Hematopoietic multipotent progenitor cell treated with erythropoietin and hydrocortisone succinate and interleukin-3 and kit ligand, for 15 days (in vitro differentiated cells): ENCODE measurements at regions not wholly inside any gene's neighbourhood (a gene's known extent, or its start where the extent isn't known, plus 50 kb on each side); places are given as distances from the start of the nearest gene placed in this dataset.

ENCODE experiments used
- DNase-seq: peaks from one replicate; pipeline ENCODE4 v3.0.0-alpha.2; 2015; ENCODE audit warnings: low spot score

- DNase-seq, result no peak
These were observed 233.1 kb upstream of the KLF6 start for GRCh38 chr10:4018054-4018511.

GRCh38 chr10:4017336-4017735 lies 232.3 kb upstream of the KLF6 start:
- no peak for DNase-seq

- no peak for DNase-seq
These were observed 231.3 kb upstream of the KLF6 start for GRCh38 chr10:4016214-4016740.

- DNase-seq, result no peak
These were observed 228.7 kb upstream of the KLF6 start for GRCh38 chr10:4013651-4014121.

GRCh38 chr10:4012848-4013247 lies 227.8 kb upstream of the KLF6 start:
- no peak for DNase-seq

- DNase-seq, result no peak
These were observed 226.3 kb upstream of the KLF6 start for GRCh38 chr10:4011136-4011812.

GRCh38 chr10:4008676-4009382 lies 223.8 kb upstream of the KLF6 start:
- no peak for DNase-seq

- DNase-seq, result no peak
These were observed 222.8 kb upstream of the KLF6 start for GRCh38 chr10:4007771-4008170.

- DNase-seq, result no peak
These were observed 221.8 kb upstream of the KLF6 start for GRCh38 chr10:4006858-4007257.

GRCh38 chr10:4006051-4006450 lies 221.0 kb upstream of the KLF6 start:
- DNase-seq, result no peak

- DNase-seq, result no peak
These were observed 220.0 kb upstream of the KLF6 start for GRCh38 chr10:4004990-4005389.

- no peak for DNase-seq
These were observed 219.1 kb upstream of the KLF6 start for GRCh38 chr10:4004144-4004543.

GRCh38 chr10:4003348-4003973 lies 218.5 kb upstream of the KLF6 start:
- no peak for DNase-seq

- no peak for DNase-seq
These were observed 216.8 kb upstream of the KLF6 start for GRCh38 chr10:4001811-4002210.

GRCh38 chr10:3999642-4000041 lies 214.6 kb upstream of the KLF6 start:
- DNase-seq, result no peak

GRCh38 chr10:3996697-3997096 lies 211.7 kb upstream of the KLF6 start:
- DNase-seq, result no peak

GRCh38 chr10:3995302-3996210 lies 210.5 kb upstream of the KLF6 start:
- no peak for DNase-seq

GRCh38 chr10:3992382-3993178 lies 207.6 kb upstream of the KLF6 start:
- DNase-seq, result no peak

- DNase-seq, result no peak
These were observed 205.3 kb upstream of the KLF6 start for GRCh38 chr10:3990307-3990706.

- DNase-seq, result no peak
These were observed 202.3 kb upstream of the KLF6 start for GRCh38 chr10:3987143-3987974.
